DMS114 treated with DMSO at 0.1 percent for 48 hours (cell line): ENCODE measurements at regions not wholly inside any gene's neighbourhood (a gene's known extent, or its start where the extent isn't known, plus 50 kb on each side); places are given as distances from the start of the nearest gene placed in this dataset.

Source experiments
- DNase-seq: peaks from one replicate; lab custom pipeline; 2025; ENCODE audit not compliant: unreplicated experiment; lab: John Stamatoyannopoulos, UW

- DNase-seq: no peak
These were observed 83.4 kb upstream of the NANOGP8 start for GRCh38 chr15:35168464-35168863.

- no peak for DNase-seq
These were observed 82.6 kb upstream of the NANOGP8 start for GRCh38 chr15:35167675-35168074.

DNA sequence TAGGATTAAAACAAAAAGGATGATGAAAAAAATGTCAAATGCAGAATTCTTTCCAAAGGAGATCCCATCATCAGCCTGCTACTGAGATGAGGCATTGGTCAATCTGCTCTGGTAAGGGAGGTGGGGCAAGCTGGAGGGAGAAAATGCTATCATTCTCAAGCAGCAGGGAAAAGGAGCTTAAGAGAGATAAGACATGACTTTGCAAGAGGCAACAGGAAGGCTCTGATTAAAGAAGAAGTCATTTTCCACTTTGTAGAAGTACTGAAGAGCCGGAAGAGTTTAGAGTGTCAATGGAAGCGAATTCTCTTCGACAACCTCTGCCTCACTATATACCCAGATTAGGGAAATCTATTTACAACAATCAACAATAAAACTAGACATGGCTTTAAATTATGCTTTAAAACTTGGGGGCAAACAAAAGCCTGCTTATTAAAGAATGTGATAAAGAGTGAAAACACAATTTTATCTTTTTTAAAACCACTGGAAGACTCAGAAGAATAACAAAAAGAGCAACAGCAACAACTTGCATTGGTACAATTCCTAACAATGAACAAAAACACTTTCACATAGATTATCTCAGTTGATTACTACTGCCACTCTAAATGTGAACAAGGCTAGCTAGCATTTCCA, 81.8 kb upstream of the NANOGP8 start:
- no peak for DNase-seq

DNA sequence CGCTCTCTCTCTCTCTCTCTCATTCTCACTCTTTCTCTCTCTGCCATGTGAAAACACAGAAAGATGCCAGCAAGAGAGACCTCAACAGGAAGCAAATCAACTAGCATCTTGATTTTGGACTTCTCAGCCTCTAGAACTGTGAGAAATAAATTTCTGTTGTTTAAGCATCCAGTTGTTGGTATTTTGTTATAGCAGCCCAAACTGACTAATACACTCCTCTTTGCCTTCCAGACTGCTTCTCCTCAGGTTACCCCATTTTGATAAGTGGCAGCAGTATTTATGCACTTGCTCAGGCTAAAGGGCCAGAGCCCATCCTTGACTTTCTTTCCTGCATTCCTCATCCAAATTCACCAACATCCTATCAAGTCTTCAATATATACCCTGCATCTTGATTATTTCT, 76.6 kb upstream of the NANOGP8 start:
- no peak for DNase-seq

GRCh38 chr15:35159170-35159569, 74.1 kb upstream of the NANOGP8 start:
- no peak for DNase-seq

GRCh38 chr15:35151782-35152181, 66.7 kb upstream of the NANOGP8 start:
- DNase-seq: no peak

- no peak for DNase-seq
These were observed 66.3 kb upstream of the NANOGP8 start for GRCh38 chr15:35151381-35151780.

- DNase-seq: no peak
These were observed 65.3 kb upstream of the NANOGP8 start for GRCh38 chr15:35150361-35150760.

GRCh38 chr15:35145336-35145735, 60.2 kb upstream of the NANOGP8 start:
- DNase-seq: no peak

DNA sequence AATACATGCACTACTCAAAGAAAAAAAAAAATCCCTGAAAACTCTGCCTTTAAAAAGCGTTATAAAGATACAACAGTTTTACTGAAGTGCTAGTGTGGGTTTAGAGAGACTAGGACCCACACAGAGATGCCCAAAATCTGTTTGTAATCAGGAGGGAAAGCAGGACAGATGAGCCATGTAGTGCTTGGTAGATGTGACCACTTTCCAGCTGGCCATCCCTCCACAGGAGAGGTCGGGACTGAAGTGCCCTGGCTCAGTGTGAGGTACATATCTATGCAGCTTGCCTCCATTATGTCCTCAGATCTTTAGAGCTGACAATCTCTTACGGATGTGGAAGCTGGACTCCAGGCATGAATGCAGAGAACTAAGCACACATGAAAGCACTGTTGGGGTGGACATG, 57.5 kb upstream of the NANOGP8 start:
- no peak for DNase-seq

GRCh38 chr15:35141743-35142471, 56.8 kb upstream of the NANOGP8 start:
- DNase-seq: no peak

DNA sequence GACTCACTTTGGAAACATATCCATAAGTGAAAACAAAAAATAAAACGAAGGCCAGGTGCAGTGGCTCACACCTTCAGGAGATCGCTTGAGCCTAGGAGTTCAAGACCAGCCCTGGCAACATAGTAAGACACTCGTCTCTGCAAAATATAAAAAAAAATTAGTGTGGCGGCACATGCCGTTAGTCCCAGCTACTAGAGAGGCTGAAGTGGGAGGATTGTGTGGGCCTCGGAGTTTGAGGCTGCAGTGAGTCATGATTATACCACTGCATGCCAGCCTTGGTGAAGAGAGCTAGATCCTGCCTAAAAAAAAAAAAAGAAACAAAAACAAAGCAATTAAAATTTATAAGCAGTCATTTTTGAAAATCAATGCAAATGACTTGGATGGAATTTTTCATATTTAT, 54.7 kb upstream of the NANOGP8 start:
- DNase-seq: no peak

DNA sequence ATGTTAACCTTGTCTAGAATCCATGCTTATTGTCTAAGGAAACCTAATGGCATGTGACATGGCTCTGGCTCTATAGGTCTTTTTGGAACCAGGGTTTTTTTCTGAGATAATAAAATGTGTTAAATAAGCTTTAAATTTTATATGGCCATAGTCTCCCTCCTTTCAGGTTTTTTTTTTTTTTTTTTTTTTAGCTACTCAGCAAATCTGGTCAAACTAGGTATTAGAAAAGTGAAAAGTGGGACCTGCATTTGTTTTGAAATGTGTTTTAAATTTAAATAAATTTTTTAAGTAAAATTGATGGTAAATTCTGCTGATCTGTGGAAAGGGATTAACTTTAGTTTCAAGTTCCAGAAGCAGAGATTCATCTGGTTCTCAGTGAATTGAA, 52.1 kb upstream of the NANOGP8 start:
- DNase-seq: no peak

GRCh38 chr15:35136321-35137189, 51.5 kb upstream of the NANOGP8 start:
- no peak for DNase-seq
